CD1c-positive myeloid dendritic cell (primary cell): ENCODE measurements at regions not wholly inside any gene's neighbourhood (a gene's known extent, or its start where the extent isn't known, plus 50 kb on each side); places are given as distances from the start of the nearest gene placed in this dataset.
"Not testable (repeated sequence)": the region's sequence is repeated elsewhere in the genome, so short reads cannot be mapped to it uniquely, and the experiment has no call there.

Experiments
- DNase-seq: peaks from one replicate; pipeline ENCODE4 v3.0.0-alpha.2; 2016; ENCODE audit errors: extremely low spot score

- DNase-seq = no peak
Observed at GRCh38 chr9:106106396-106106795, 412.1 kb downstream of the TMEM38B start.

GRCh38 chr9:106107716-106108115, 413.4 kb downstream of the TMEM38B start:
- no peak for DNase-seq

- DNase-seq = not testable (repeated sequence)
Observed at GRCh38 chr9:106109706-106110105, 415.4 kb downstream of the TMEM38B start.

- no peak for DNase-seq
Observed at GRCh38 chr9:106110483-106110882, 416.1 kb downstream of the TMEM38B start.

- no peak for DNase-seq
Observed at GRCh38 chr9:106111039-106111730, 416.8 kb downstream of the TMEM38B start.

GRCh38 chr9:106112935-106113334, 418.6 kb downstream of the TMEM38B start:
- DNase-seq = no peak

GRCh38 chr9:106119176-106119575, 424.8 kb downstream of the TMEM38B start:
- DNase-seq = no peak

- no peak for DNase-seq
Observed at GRCh38 chr9:106120071-106120470, 425.7 kb downstream of the TMEM38B start.

GRCh38 chr9:106127776-106128175, 433.4 kb downstream of the TMEM38B start:
- no peak for DNase-seq

GRCh38 chr9:106130374-106130773, 436.0 kb downstream of the TMEM38B start:
- no peak for DNase-seq

GRCh38 chr9:106143781-106144180, 449.4 kb downstream of the TMEM38B start:
- no peak for DNase-seq

- DNase-seq = no peak
Observed at GRCh38 chr9:106146066-106146840, 451.9 kb downstream of the TMEM38B start.

GRCh38 chr9:106146886-106147285, 452.5 kb downstream of the TMEM38B start:
- no peak for DNase-seq

GRCh38 chr9:106149956-106150355, 455.6 kb downstream of the TMEM38B start:
- DNase-seq = no peak

GRCh38 chr9:106156465-106156864, 462.1 kb downstream of the TMEM38B start:
- no peak for DNase-seq

GRCh38 chr9:106172265-106172664, 477.9 kb downstream of the TMEM38B start:
- no peak for DNase-seq

- no peak for DNase-seq
Observed at GRCh38 chr9:106174346-106174745, 480.0 kb downstream of the TMEM38B start.

GRCh38 chr9:106177216-106177615, 482.9 kb downstream of the TMEM38B start:
- no peak for DNase-seq

- no peak for DNase-seq
Observed at GRCh38 chr9:106179191-106179590, 484.9 kb downstream of the TMEM38B start.

- not testable (repeated sequence) for DNase-seq
Observed at GRCh38 chr9:106203815-106204516, 509.6 kb downstream of the TMEM38B start.

GRCh38 chr9:106207298-106207697, 513.0 kb downstream of the TMEM38B start:
- no peak for DNase-seq

GRCh38 chr9:106218427-106218826, 524.1 kb downstream of the TMEM38B start:
- no peak for DNase-seq

GRCh38 chr9:106218854-106219253, 524.5 kb downstream of the TMEM38B start:
- DNase-seq = no peak
